ENCODE measurements at regions not wholly inside any gene's neighbourhood (a gene's known extent, or its start where the extent isn't known, plus 50 kb on each side); places are given as distances from the start of the nearest gene placed in this dataset.

- TF ChIP-seq CTCF (IDR thresholded peaks at IDR 0.05): no peak
- no peak for TF ChIP-seq POLR2A (IDR thresholded peaks at IDR 0.05)
Measured at GRCh38 chr14:36019126-36019525, 157.4 kb downstream of the PTCSC3 start.

Data from heart left ventricle (tissue), 13 donors.